HFF-Myc (cell line): ENCODE measurements at regions not wholly inside any gene's neighbourhood (a gene's known extent, or its start where the extent isn't known, plus 50 kb on each side); places are given as distances from the start of the nearest gene placed in this dataset.

Experiments used
- DNase-seq: peaks from one replicate; pipeline ENCODE4 v3.0.0-alpha.2; 2011; ENCODE audit warnings: low read depth; ENCODE audit errors: extremely low read depth
- H3K4me3 ChIP-seq: replicated peaks from 2 replicates; pipeline ENCODE4 v1.5.1; 2011; ENCODE audit warnings: low read depth, mild to moderate bottlenecking, control low read depth, low read length
- TF ChIP-seq, protein P1 (sequence below): IDR thresholded peaks from 2 replicates; pipeline ENCODE4 v1.5.1; 2012; ENCODE audit warnings: mild to moderate bottlenecking, low read depth, low read length, control low read depth; ENCODE audit errors: missing control alignments

DNA sequence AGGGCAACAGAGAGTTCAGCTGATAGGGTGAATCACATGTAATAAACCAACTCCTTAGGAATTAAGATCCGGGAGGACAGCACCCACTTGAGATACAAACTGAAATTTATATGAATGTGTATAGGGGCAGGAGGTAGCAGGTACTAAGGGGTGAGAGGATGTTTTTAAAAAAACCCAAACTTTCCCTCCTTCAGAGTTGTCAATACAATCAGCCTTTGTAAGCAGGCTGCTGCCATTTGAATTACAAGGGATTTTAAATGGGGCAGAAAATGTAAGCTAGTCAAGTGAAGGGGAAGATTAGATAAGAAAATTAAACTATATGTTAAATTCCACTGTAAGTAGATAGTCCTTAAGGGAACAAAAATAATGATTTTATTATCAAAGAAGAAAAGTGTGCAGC is 1239.7 kb upstream of the CELF4 start:
- TF ChIP-seq, protein P1, sequence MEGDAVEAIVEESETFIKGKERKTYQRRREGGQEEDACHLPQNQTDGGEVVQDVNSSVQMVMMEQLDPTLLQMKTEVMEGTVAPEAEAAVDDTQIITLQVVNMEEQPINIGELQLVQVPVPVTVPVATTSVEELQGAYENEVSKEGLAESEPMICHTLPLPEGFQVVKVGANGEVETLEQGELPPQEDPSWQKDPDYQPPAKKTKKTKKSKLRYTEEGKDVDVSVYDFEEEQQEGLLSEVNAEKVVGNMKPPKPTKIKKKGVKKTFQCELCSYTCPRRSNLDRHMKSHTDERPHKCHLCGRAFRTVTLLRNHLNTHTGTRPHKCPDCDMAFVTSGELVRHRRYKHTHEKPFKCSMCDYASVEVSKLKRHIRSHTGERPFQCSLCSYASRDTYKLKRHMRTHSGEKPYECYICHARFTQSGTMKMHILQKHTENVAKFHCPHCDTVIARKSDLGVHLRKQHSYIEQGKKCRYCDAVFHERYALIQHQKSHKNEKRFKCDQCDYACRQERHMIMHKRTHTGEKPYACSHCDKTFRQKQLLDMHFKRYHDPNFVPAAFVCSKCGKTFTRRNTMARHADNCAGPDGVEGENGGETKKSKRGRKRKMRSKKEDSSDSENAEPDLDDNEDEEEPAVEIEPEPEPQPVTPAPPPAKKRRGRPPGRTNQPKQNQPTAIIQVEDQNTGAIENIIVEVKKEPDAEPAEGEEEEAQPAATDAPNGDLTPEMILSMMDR, result no peak
- H3K4me3 ChIP-seq, result no peak overlapping the region
- DNase-seq, result no peak

DNA sequence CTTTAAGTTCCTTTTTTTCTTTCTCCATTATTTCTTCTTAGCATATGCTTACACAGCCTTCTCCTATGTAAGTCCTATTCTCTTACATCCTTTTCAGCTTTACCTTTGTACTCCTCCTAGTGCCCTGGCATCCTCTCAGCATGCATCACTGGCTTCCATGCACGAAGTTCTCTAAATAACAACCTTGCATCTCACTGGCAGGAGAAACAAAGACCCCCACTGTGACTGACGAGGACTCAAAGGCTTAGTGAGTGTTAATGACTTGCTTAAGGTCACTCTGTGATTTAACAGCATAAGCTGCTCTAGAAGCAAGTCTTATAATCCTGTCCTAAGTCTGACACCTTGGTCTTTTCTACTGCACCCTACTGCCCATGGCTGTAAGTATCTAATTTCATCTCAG is 1236.0 kb upstream of the CELF4 start:
- TF ChIP-seq, protein P1, result no peak
- no peak for DNase-seq
- no peak overlapping the region for H3K4me3 ChIP-seq

- no peak for DNase-seq
- TF ChIP-seq, protein P1, result no peak
- H3K4me3 ChIP-seq, result no peak overlapping the region
These were observed 1231.2 kb upstream of the CELF4 start for GRCh38 chr18:38796762-38797161.

GRCh38 chr18:38792731-38793130 is 1227.1 kb upstream of the CELF4 start:
- no peak overlapping the region for H3K4me3 ChIP-seq
- TF ChIP-seq, protein P1, result no peak
- no peak for DNase-seq

DNA sequence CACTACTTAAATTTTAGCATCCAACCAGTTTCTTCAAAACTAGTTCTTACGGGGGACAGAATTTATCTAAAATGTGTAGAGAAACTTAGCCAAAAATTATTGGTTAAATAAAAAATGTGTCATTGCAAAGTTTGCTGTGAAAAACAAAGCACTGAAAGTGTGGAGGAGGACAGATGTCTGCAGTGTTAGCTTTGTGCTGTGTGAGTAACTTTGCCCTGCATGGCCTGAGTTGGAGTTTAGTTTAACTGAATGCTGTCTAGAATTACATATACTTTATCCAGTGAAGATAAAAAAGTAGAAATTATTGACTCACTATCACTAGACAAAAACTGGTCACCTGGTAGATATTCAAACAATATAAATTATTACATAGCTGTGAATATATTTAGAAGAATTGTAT is 1225.2 kb upstream of the CELF4 start:
- H3K4me3 ChIP-seq, result no peak overlapping the region
- TF ChIP-seq, protein P1, result no peak
- no peak for DNase-seq

GRCh38 chr18:38790303-38790702 is 1224.7 kb upstream of the CELF4 start:
- H3K4me3 ChIP-seq, result no peak overlapping the region
- no peak for DNase-seq
- TF ChIP-seq, protein P1, result no peak

GRCh38 chr18:38789141-38789540 is 1223.5 kb upstream of the CELF4 start:
- TF ChIP-seq, protein P1, result no peak
- DNase-seq, result no peak
- H3K4me3 ChIP-seq, result no peak overlapping the region
